SU-DHL-6 (cell line): ENCODE measurements at regions not wholly inside any gene's neighbourhood (a gene's known extent, or its start where the extent isn't known, plus 50 kb on each side); places are given as distances from the start of the nearest gene placed in this dataset.

Source experiments
- H2AFZ ChIP-seq: fragments of 200-600 bp; sonication (generic); 2 replicates; pipeline ENCODE4 v1.6.1; 2014; ENCODE audit warnings: low read depth, mild to moderate bottlenecking, moderate library complexity, mixed read lengths, antibody characterized with exemption, low read length; ENCODE audit not compliant: severe bottlenecking
- H3F3A ChIP-seq: fragments of 200-600 bp; shearing (Covaris generic); 2 replicates; pipeline ENCODE4 v1.6.0; 2016; ENCODE audit warnings: antibody characterized with exemption, mild to moderate bottlenecking; ENCODE audit not compliant: insufficient read depth
- H3K27ac ChIP-seq: fragments of 200-600 bp; sonication (generic); 2 replicates; pipeline ENCODE4 v1.5.1; 2016; ENCODE audit warnings: low read depth, mild to moderate bottlenecking, low read length, moderate library complexity, mixed read lengths
- H3K27me3 ChIP-seq: fragments of 200-600 bp; sonication (generic), shearing (Covaris generic); 2 replicates; pipeline ENCODE4 v1.6.0; 2014; ENCODE audit warnings: mild to moderate bottlenecking, low read length
- H3K36me3 ChIP-seq: fragments of 200-600 bp; sonication (generic); 2 replicates; pipeline ENCODE4 v1.6.1; 2014; ENCODE audit warnings: mild to moderate bottlenecking, low read length, mixed read lengths
- H3K4me2 ChIP-seq: fragments of 300-600, 200-600 bp; shearing (Covaris generic), sonication (generic); 2 replicates; pipeline ENCODE4 v1.6.0; 2014; ENCODE audit warnings: low read length, low read depth, mild to moderate bottlenecking; ENCODE audit not compliant: poor library complexity, severe bottlenecking
- H3K4me3 ChIP-seq: fragments of 200-600 bp; sonication (generic); 2 replicates; pipeline ENCODE4 v1.5.1; 2014; ENCODE audit warnings: antibody characterized with exemption, low read length, mild to moderate bottlenecking, mixed read lengths; ENCODE audit not compliant: insufficient read depth, poor library complexity, severe bottlenecking
- H3K79me2 ChIP-seq: fragments of 200-600 bp; sonication (generic); 2 replicates; pipeline ENCODE4 v1.6.1; 2014; ENCODE audit warnings: mild to moderate bottlenecking, low read length, moderate library complexity; ENCODE audit not compliant: insufficient read depth
- H3K9ac ChIP-seq: fragments of 200-600 bp; sonication (generic); 2 replicates; pipeline ENCODE4 v1.7.0; 2014; ENCODE audit warnings: mild to moderate bottlenecking, low read length
- H3K9me2 ChIP-seq: fragments of 200-600 bp; sonication (generic); replicated peaks from 2 replicates; pipeline ENCODE4 v1.6.1; 2014; ENCODE audit warnings: low read length; ENCODE audit not compliant: insufficient read depth
- H3K9me3 ChIP-seq: fragments of 200-600 bp; sonication (generic); 2 replicates; pipeline ENCODE4 v1.6.1; 2014; ENCODE audit warnings: low read length, mixed read lengths; ENCODE audit not compliant: insufficient read depth
- H4K20me1 ChIP-seq: fragments of 200-600 bp; sonication (generic); 2 replicates; pipeline ENCODE4 v1.6.1; 2014; ENCODE audit warnings: low read depth, mild to moderate bottlenecking, antibody characterized with exemption, low read length, moderate library complexity, mixed read lengths
- CTCF ChIP-seq: fragments of 200-600 bp; sonication (generic); IDR thresholded peaks from one replicate; pipeline ENCODE4 v1.5.1; 2017; ENCODE audit warnings: antibody characterized with exemption, mild to moderate bottlenecking, low read length, moderate library complexity; ENCODE audit not compliant: insufficient read depth, poor library complexity, severe bottlenecking
- EZH2phosphoT487 ChIP-seq: fragments of 200-600 bp; sonication (generic), shearing (Covaris generic); conservative IDR thresholded peaks from 2 replicates; pipeline ENCODE4 v1.6.1; 2018; ENCODE audit warnings: mild to moderate bottlenecking, antibody characterized with exemption, low read length, moderate library complexity, mixed read lengths

- H3K27ac ChIP-seq: no peak overlapping the region
- H3K4me2 ChIP-seq: no peak overlapping the region
- no peaks in the 10 kb centered on the region for H3K36me3 ChIP-seq
- no peaks in the 10 kb centered on the region for H3F3A ChIP-seq
- TF ChIP-seq EZH2phosphoT487 (no peak), CTCF (no peak)
- no peak overlapping the region for H3K4me3 ChIP-seq
- H3K27me3 ChIP-seq: no peaks in the 10 kb centered on the region
- H2AFZ ChIP-seq: no peak overlapping the region
- H4K20me1 ChIP-seq: no peaks in the 10 kb centered on the region
- H3K9me2 ChIP-seq: no peaks in the 10 kb centered on the region
- H3K9me3 ChIP-seq: no peaks in the 10 kb centered on the region
- H3K9ac ChIP-seq: no peak overlapping the region
- no peaks in the 10 kb centered on the region for H3K79me2 ChIP-seq
Measured at GRCh38 chr6:144602523-144603180, 317.5 kb downstream of the UTRN start.

DNA sequence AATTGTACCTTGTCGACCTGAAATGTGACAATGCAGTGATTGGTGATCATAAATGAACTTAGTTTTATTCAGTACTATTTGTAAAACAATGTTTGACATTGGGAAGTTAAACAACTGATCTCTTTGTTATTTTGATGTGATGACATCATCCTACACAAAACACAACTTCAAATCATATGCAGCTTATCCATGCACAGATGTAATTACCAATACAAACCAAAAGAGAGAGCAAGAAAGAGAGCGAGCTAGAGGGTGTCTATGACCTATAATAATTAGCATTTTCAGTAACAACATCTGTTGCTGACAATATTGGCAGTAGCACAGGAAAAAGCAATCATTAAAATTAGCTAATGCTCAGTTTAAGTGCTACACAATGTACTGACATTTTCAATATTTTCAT is 320.9 kb downstream of the UTRN start:
- Histone ChIP-seq H3K4me2 (no peak overlapping the region), H3K27me3 (no peaks in the 10 kb centered on the region), H3K36me3 (no peaks in the 10 kb centered on the region), H3K4me3 (no peak overlapping the region), H3K9ac (no peak overlapping the region), H3K79me2 (no peaks in the 10 kb centered on the region), H3K9me3 (no peaks in the 10 kb centered on the region), H3K9me2 (no peaks in the 10 kb centered on the region), H3F3A (no peaks in the 10 kb centered on the region), H4K20me1 (no peaks in the 10 kb centered on the region), H3K27ac (no peak overlapping the region), H2AFZ (no peak overlapping the region)
- TF ChIP-seq CTCF (no peak), EZH2phosphoT487 (no peak)

DNA sequence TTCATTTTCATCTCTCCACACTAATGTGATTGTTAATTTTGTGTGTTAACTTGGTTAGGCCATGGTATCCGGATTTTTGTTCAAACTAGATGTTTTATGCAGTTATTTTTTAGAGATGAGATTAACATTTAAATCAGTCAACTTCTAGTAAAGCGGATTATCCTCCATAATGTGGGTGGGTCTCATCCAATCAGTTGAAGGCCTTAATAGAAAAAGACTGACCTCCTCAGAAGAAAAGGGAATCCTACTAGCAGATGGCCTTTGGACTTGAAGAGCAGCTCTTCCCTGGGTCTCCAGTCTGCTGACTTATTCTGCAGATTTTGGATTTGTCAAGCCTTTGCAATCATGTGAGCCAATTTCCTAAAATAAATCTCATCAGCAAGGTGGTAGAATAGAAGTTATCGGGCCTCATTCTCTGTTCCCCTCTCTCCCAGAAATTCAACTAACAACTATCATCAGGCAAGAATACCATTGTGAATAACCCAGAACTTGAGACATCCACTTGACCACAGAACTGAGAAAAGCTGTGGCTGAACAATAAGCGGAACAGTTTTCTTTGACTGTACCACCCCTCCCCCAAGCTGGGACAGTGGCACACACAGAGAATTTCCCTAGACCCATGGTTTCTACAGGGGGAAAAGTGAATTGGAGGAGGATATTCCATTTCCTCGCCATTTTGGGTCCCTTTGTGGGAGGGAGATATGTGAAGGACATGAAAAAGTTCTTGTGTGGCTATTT is 323.0 kb downstream of the UTRN start:
- H3K27ac ChIP-seq: no peak overlapping the region
- H2AFZ ChIP-seq: no peak overlapping the region
- H3K4me2 ChIP-seq: no peak overlapping the region
- H3K36me3 ChIP-seq: no peaks in the 10 kb centered on the region
- no peaks in the 10 kb centered on the region for H4K20me1 ChIP-seq
- H3K9me2 ChIP-seq: no peaks in the 10 kb centered on the region
- TF ChIP-seq EZH2phosphoT487 (no peak), CTCF (no peak)
- no peak overlapping the region for H3K4me3 ChIP-seq
- no peak overlapping the region for H3K9ac ChIP-seq
- H3F3A ChIP-seq: no peaks in the 10 kb centered on the region
- no peaks in the 10 kb centered on the region for H3K9me3 ChIP-seq
- H3K79me2 ChIP-seq: no peaks in the 10 kb centered on the region
- no peaks in the 10 kb centered on the region for H3K27me3 ChIP-seq
